GM10266 (cell line): ENCODE measurements at regions not wholly inside any gene's neighbourhood (a gene's known extent, or its start where the extent isn't known, plus 50 kb on each side); places are given as distances from the start of the nearest gene placed in this dataset.

Experiments
- DNase-seq: peaks from one replicate; pipeline ENCODE4 v3.0.0; 2012; ENCODE audit errors: extremely low spot score
- TF ChIP-seq, protein P1 (sequence below): IDR thresholded peaks from 2 replicates; pipeline ENCODE4 v1.5.1; 2012; ENCODE audit warnings: mild to moderate bottlenecking, low read depth; ENCODE audit not compliant: control insufficient read depth, insufficient read depth; ENCODE audit errors: missing control alignments

DNA sequence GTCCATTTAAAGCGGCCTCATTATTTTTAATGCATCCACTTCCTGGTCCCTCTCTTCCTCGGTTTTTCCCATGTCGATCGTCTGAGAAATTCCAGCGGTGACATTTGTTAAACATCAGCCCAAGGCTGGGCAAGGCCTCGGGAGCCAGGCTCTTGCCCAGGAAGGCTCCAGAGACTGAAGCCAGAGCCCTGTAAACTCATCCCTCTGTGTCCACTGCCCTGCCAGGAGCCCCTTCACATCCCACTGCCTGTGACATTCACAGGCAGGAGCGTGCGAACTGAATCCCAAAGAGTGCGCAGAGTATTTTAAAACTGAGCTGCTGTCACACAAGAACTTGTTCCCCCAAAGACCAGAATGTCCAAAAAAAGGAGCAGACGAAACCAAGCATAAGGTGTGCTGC is 56.5 kb upstream of the ANO1 start:
- TF ChIP-seq, protein P1, sequence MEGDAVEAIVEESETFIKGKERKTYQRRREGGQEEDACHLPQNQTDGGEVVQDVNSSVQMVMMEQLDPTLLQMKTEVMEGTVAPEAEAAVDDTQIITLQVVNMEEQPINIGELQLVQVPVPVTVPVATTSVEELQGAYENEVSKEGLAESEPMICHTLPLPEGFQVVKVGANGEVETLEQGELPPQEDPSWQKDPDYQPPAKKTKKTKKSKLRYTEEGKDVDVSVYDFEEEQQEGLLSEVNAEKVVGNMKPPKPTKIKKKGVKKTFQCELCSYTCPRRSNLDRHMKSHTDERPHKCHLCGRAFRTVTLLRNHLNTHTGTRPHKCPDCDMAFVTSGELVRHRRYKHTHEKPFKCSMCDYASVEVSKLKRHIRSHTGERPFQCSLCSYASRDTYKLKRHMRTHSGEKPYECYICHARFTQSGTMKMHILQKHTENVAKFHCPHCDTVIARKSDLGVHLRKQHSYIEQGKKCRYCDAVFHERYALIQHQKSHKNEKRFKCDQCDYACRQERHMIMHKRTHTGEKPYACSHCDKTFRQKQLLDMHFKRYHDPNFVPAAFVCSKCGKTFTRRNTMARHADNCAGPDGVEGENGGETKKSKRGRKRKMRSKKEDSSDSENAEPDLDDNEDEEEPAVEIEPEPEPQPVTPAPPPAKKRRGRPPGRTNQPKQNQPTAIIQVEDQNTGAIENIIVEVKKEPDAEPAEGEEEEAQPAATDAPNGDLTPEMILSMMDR = no peak
- DNase-seq = no peak

DNA sequence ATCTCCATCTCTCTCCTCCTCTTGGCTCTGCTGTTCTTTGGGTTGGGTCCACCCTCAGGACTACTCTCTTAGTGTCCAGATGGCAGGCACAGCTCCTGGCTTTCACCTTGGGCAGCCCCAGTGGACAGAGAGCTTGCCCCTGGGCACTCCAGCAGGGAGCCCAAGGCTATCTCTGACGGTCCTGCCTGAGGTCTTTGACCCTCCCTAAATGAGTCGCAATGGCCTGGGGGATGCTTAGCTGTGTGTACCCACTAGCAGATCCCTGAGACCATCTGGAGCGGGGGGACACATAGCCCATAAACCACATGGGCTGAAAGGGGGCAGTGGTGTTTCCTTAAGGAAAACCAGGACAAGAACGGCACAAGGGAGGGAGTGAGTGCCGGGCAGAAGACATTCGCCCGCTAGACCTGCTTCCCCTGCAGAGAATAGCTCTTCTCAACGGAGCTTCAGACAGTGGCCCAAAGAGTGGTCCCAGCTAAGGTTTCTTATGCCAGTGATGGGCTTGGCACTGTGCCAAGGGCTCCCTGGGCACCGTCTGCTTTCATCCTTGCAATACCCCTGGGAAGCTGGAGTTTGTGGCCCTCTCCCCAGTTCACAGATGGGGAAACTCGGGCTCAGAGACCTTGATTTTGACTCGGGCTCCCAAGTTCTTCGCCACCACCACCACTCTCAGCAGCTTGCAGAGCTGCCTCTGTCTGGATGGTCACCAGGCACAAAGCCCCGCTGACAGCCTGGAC is 53.9 kb upstream of the ANO1 start:
- TF ChIP-seq, protein P1 = no peak
- no peak for DNase-seq

DNA sequence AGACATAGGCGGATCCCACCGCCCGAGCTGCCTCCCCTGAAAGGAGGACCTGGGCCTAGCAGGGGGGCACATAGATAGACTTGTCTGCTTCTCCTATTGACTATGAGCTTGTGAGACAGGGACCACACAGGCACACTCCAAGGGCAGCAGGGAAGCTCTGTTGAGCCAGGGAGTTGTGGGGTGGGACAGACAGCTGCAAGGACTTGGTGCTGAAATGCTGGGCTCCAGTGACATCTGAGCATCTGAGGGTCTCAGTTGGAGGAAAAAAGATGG is 53.4 kb upstream of the ANO1 start:
- TF ChIP-seq, protein P1 = no peak
- no peak for DNase-seq

GRCh38 chr11:70025308-70025707 is 52.8 kb upstream of the ANO1 start:
- DNase-seq = no peak
- TF ChIP-seq, protein P1 = no peak

- TF ChIP-seq, protein P1 = no peak
Observed at GRCh38 chr11:70026012-70026411, 52.1 kb upstream of the ANO1 start.

DNA sequence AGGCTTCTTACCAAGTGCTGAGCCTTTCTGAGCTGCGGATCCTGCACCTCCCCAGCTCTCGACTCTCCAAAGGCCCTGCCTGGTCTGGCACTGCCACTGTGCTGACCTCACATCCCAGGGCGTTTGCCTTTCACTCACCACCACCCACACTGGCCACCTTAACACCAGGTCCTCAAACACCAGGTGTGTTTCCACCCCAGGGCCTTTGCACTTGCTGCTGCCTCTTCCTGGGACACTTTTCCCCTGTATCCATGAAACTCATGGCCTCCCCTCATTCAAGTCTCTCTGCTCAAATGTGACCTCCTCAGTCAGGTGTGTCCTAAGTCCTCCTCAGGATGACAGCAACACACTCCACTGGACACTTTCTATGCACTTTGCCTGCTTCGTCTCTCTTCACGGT is 51.4 kb upstream of the ANO1 start:
- TF ChIP-seq, protein P1 = no peak
- no peak for DNase-seq

More at GRCh38 chr11:70026012-70026411, 52.1 kb upstream of the ANO1 start:
- DNase-seq = no peak

DNA sequence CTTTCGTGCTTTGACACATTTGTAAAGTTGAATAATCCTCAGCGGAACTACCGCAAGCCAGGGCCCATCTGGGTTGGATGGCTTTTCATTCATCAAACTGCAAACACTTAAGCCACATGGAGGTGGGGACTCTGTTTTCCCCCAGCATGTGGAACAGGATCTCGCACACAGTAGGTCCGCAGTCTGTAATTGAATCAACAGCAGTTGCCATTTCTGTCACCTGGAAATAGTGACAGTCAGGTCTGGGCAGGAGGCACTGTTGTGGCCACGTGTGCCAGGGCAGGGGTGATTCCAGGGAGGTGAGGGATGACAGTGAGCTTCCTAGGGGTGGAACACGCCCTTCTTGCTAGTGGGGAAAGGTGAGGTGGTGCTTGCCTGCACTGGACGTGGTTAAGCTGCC is 50.7 kb upstream of the ANO1 start:
- no peak for DNase-seq
- TF ChIP-seq, protein P1 = no peak
